BE2C (cell line): ENCODE measurements at regions not wholly inside any gene's neighbourhood (a gene's known extent, or its start where the extent isn't known, plus 50 kb on each side); places are given as distances from the start of the nearest gene placed in this dataset.

ENCODE experiments used
- DNase-seq: peaks from one replicate; pipeline ENCODE4 v3.0.0-alpha.2; 2020
- H3K27me3 ChIP-seq: fragments of 250-450 bp; sonication (Bioruptor Pico); 2 replicates; pipeline ENCODE4 v1.5.1; 2020; ENCODE audit warnings: mild to moderate bottlenecking
- H3K36me3 ChIP-seq: fragments of 250-450 bp; sonication (Bioruptor Pico); 2 replicates; pipeline ENCODE4 v1.5.1; 2020; ENCODE audit warnings: mild to moderate bottlenecking
- H3K4me1 ChIP-seq: fragments of 250-450 bp; sonication (Bioruptor Pico); 2 replicates; pipeline ENCODE4 v1.5.1; 2020
- H3K4me3 ChIP-seq: 2 replicates; pipeline ENCODE4 v1.5.1; 2011; ENCODE audit warnings: low read depth, low read length
- H3K9me3 ChIP-seq: fragments of 250-450 bp; sonication (Bioruptor Pico); 2 replicates; pipeline ENCODE4 v1.5.1; 2020
- TF ChIP-seq, protein P1 (sequence below): IDR thresholded peaks from 2 replicates; pipeline ENCODE4 v1.5.1; 2012; ENCODE audit warnings: mild to moderate bottlenecking, low read depth, low read length

DNA sequence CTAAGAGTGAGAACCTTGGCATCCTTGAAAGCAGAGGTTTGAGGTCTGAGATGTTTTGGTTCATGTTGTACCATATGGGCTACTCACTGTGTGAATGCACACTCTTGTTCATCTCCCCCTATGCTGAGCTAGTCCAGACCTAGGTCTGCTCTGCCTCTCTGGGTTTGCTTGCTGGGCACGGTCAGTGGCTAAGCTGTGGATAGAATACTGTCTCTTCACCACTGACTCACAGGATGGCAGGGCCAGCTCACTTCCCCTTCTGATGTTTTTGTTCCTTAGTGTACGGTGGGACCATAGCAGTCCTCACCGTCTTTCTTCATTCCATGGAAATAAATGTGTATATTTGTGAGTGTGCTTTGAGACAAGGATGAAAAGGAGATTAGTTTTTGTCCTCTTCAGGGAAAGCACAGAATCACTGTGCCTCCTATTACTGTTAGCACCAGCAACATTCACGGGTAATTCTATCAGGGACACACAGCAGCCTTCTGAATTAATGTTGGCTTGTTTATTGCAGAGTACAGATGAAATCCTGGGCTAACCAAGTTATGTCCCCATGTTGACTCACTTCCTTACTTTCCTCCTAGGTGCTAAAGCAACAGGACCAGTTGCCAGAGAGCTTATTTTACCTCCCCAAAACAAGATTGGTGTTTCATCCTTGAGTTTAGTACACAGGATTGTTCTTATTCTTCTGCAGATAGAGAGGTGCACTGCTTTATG, 56.9 kb upstream of the IVNS1ABP start:
- DNase-seq: no peak

GRCh38 chr1:185369786-185370185, 52.7 kb upstream of the IVNS1ABP start:
- no peaks in the 10 kb centered on the region for H3K9me3 ChIP-seq
- no peaks in the 10 kb centered on the region for H3K27me3 ChIP-seq
- H3K36me3 ChIP-seq: no peaks in the 10 kb centered on the region
- no peak overlapping the region for H3K4me3 ChIP-seq
- no peak for DNase-seq
- TF ChIP-seq, protein P1, sequence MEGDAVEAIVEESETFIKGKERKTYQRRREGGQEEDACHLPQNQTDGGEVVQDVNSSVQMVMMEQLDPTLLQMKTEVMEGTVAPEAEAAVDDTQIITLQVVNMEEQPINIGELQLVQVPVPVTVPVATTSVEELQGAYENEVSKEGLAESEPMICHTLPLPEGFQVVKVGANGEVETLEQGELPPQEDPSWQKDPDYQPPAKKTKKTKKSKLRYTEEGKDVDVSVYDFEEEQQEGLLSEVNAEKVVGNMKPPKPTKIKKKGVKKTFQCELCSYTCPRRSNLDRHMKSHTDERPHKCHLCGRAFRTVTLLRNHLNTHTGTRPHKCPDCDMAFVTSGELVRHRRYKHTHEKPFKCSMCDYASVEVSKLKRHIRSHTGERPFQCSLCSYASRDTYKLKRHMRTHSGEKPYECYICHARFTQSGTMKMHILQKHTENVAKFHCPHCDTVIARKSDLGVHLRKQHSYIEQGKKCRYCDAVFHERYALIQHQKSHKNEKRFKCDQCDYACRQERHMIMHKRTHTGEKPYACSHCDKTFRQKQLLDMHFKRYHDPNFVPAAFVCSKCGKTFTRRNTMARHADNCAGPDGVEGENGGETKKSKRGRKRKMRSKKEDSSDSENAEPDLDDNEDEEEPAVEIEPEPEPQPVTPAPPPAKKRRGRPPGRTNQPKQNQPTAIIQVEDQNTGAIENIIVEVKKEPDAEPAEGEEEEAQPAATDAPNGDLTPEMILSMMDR: no peak
- H3K4me1 ChIP-seq: no peaks in the 10 kb centered on the region

More for the DNA sequence above, 56.9 kb upstream of the IVNS1ABP start:
- H3K4me1 ChIP-seq: no peaks in the 10 kb centered on the region
- no peaks in the 10 kb centered on the region for H3K27me3 ChIP-seq
- H3K36me3 ChIP-seq: no peaks in the 10 kb centered on the region
- H3K9me3 ChIP-seq: no peaks in the 10 kb centered on the region
- no peak overlapping the region for H3K4me3 ChIP-seq
- TF ChIP-seq, protein P1: no peak

DNA sequence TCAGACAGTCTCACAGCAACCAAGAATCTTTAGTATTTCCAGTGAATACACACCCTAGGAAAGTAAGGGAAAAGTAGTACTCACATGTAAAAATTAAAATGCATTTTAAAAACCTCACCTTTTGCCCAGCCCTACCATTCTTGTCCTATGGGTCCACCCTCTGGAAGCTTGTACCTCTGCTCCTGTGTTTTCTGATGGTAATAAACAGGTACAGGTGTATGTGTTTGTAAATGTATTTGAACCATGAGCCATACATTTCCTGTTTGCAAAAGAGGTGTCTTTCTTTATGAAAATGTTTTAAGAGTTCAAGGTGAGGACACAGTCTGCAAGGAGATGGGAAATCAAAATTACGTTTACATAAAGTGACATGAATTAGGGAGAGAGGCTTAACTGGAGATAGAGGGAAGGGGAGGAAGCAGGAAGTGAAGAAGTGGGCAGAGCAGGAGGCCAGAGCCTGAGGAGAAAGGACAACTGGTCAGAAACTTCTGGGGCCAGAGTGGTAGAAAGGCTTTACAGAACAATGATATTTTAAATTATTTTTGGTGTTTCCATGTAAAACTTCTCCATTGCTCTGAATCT, 52.0 kb upstream of the IVNS1ABP start:
- no peak overlapping the region for H3K4me3 ChIP-seq
- H3K36me3 ChIP-seq: no peaks in the 10 kb centered on the region
- TF ChIP-seq, protein P1: no peak
- no peaks in the 10 kb centered on the region for H3K4me1 ChIP-seq
- no peak for DNase-seq
- H3K9me3 ChIP-seq: no peaks in the 10 kb centered on the region
- H3K27me3 ChIP-seq: no peaks in the 10 kb centered on the region

DNA sequence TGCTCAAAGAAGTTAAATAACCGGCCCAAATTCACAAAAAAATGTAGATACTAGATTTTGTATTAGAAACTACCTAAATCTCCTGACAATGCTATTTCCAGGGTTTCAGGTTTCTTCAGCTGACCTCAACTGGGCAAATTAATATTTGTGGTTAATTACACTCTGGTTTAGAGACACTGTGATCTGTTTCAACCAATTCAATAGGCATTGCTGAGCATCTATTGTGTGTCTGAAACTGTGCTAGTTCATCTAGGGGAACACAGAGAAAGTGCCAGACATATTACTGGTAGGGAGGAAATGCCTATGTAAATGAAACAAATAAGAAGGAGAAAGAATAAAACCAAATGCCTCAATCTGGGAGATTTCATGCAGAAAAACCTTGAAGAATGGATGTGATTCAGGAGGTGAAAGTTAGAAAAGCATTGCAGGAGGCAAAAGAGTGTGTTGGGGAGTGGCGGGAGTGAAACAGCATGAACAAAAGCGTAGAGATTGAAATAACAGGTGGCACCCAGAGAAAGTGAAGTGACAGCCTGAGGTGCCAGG, 51.3 kb upstream of the IVNS1ABP start:
- Histone ChIP-seq H3K4me3 (no peak overlapping the region), H3K4me1 (no peaks in the 10 kb centered on the region), H3K9me3 (no peaks in the 10 kb centered on the region), H3K27me3 (no peaks in the 10 kb centered on the region), H3K36me3 (no peaks in the 10 kb centered on the region)
- TF ChIP-seq, protein P1: no peak
- DNase-seq: no peak

DNA sequence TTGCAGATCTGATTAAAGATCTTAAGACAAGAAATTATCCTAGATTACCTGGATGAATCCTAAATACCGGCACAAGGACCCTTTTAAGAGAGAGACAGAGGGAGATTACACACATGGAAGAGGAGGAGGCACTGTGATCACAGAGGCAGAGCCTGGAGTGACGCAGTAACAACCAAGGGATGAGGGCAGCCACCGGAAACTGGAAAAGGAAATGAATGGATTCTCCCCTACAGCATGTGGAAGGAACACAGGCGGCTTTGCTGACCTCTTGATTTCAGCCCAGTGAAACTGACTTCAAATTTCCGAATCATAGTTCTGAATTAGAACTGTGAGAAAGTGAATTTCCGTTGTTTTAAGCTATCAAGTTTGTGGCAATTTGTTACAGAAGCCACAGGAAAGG, 50.2 kb upstream of the IVNS1ABP start:
- H3K4me3 ChIP-seq: no peak overlapping the region
- no peak for DNase-seq
- no peaks in the 10 kb centered on the region for H3K27me3 ChIP-seq
- TF ChIP-seq, protein P1: no peak
- H3K9me3 ChIP-seq: no peaks in the 10 kb centered on the region
- H3K4me1 ChIP-seq: no peaks in the 10 kb centered on the region
- no peaks in the 10 kb centered on the region for H3K36me3 ChIP-seq
